ENCODE measurements at regions not wholly inside any gene's neighbourhood (a gene's known extent, or its start where the extent isn't known, plus 50 kb on each side); places are given as distances from the start of the nearest gene placed in this dataset.

- Histone ChIP-seq H3K27ac (no peak overlapping the region), H3K4me3 (no peak overlapping the region), H3K9me3 (no peaks in the 10 kb centered on the region), H3K27me3 (peaks cover 0 to 5% (median 3%) of the 10 kb centered on the region in 3 donors), H3K36me3 (no peaks in the 10 kb centered on the region), H3K4me1 (no peaks in the 10 kb centered on the region)
- in situ Hi-C loops (cut with MboI; ENCODE audit: low sequenced_read_pairs in 4 of 4): no loop called here
- intact Hi-C loops (cut with DNase I; ENCODE audit: low total_unique reads): no loop called here
- ATAC-seq (no peak), DNase-seq (no peak)
- no peak for TF ChIP-seq CTCF (IDR thresholded peaks at IDR 0.05 in 4 of 5, conservative IDR thresholded peaks at IDR 0.05 in 1 of 5)
- TF ChIP-seq POLR2A (IDR thresholded peaks at IDR 0.05): no peak
Measured at GRCh38 chr5:77948476-77948875, 172.3 kb upstream of the TBCA start.

GRCh38 chr5:77947041-77947428, 170.9 kb upstream of the TBCA start:
- TF ChIP-seq CTCF (IDR thresholded peaks at IDR 0.05 in 4 of 5, conservative IDR thresholded peaks at IDR 0.05 in 1 of 5) (no peak), POLR2A (IDR thresholded peaks at IDR 0.05) (no peak)
- intact Hi-C loops (cut with DNase I; ENCODE audit: low total_unique reads): no loop called here
- no peak overlapping the region for H3K4me3 ChIP-seq
- H3K27ac ChIP-seq: no peak overlapping the region
- peaks cover 0 to 5% (median 3%) of the 10 kb centered on the region in 3 donors for H3K27me3 ChIP-seq
- in situ Hi-C loops (cut with MboI; ENCODE audit: low sequenced_read_pairs in 4 of 4): no loop called here
- no peaks in the 10 kb centered on the region for H3K9me3 ChIP-seq
- no peaks in the 10 kb centered on the region for H3K36me3 ChIP-seq
- DNase-seq: no peak
- no peak for ATAC-seq
- H3K4me1 ChIP-seq: no peaks in the 10 kb centered on the region

GRCh38 chr5:77946381-77947040, 170.4 kb upstream of the TBCA start:
- no peaks in the 10 kb centered on the region for H3K9me3 ChIP-seq
- H3K27me3 ChIP-seq: peaks cover 0 to 5% (median 5%) of the 10 kb centered on the region in 3 donors
- intact Hi-C loops (cut with DNase I; ENCODE audit: low total_unique reads): no loop called here
- in situ Hi-C loops (cut with MboI; ENCODE audit: low sequenced_read_pairs in 4 of 4): no loop called here
- no peak for TF ChIP-seq CTCF (IDR thresholded peaks at IDR 0.05 in 4 of 5, conservative IDR thresholded peaks at IDR 0.05 in 1 of 5)
- TF ChIP-seq POLR2A (IDR thresholded peaks at IDR 0.05): no peak
- H3K36me3 ChIP-seq: no peaks in the 10 kb centered on the region
- no peaks in the 10 kb centered on the region for H3K4me1 ChIP-seq
- H3K27ac ChIP-seq: no peak overlapping the region
- ATAC-seq (no peak), DNase-seq (no peak)
- H3K4me3 ChIP-seq: no peak overlapping the region

GRCh38 chr5:77945874-77946273, 169.7 kb upstream of the TBCA start:
- no peak overlapping the region for H3K27ac ChIP-seq
- no peak for DNase-seq
- H3K36me3 ChIP-seq: no peaks in the 10 kb centered on the region
- TF ChIP-seq POLR2A (IDR thresholded peaks at IDR 0.05) (no peak), CTCF (IDR thresholded peaks at IDR 0.05 in 4 of 5, conservative IDR thresholded peaks at IDR 0.05 in 1 of 5) (no peak)
- no peaks in the 10 kb centered on the region for H3K9me3 ChIP-seq
- intact Hi-C loops (cut with DNase I; ENCODE audit: low total_unique reads) (no loop called here), in situ Hi-C loops (cut with MboI; ENCODE audit: low sequenced_read_pairs in 4 of 4) (no loop called here)
- H3K4me3 ChIP-seq: no peak overlapping the region
- no peaks in the 10 kb centered on the region for H3K4me1 ChIP-seq
- H3K27me3 ChIP-seq: peaks cover 0 to 5% (median 5%) of the 10 kb centered on the region in 3 donors
- ATAC-seq: no peak
